ENCODE measurements at regions not wholly inside any gene's neighbourhood (a gene's known extent, or its start where the extent isn't known, plus 50 kb on each side); places are given as distances from the start of the nearest gene placed in this dataset.

GRCh38 chr1:55542901-55543504, 327.8 kb upstream of the USP24 start:
- no peak overlapping the region for H3K4me3 ChIP-seq (replicated peaks; ENCODE audit: low read depth, low read length)
- no peak for DNase-seq (ENCODE audit: extremely low read depth, low read depth)
- TF ChIP-seq CTCF (IDR thresholded peaks at IDR 0.05; ENCODE audit: low read depth, low read length, missing control alignments) = no peak

- H3K4me3 ChIP-seq (replicated peaks; ENCODE audit: low read depth, low read length) = no peak overlapping the region
- no peak for DNase-seq (ENCODE audit: extremely low read depth, low read depth)
- no peak for TF ChIP-seq CTCF (IDR thresholded peaks at IDR 0.05; ENCODE audit: low read depth, low read length, missing control alignments)
Measured at GRCh38 chr1:55541296-55541695, 326.1 kb upstream of the USP24 start.

GRCh38 chr1:55539652-55540512, 324.7 kb upstream of the USP24 start:
- TF ChIP-seq CTCF (IDR thresholded peaks at IDR 0.05; ENCODE audit: low read depth, low read length, missing control alignments) = no peak
- H3K4me3 ChIP-seq (replicated peaks; ENCODE audit: low read depth, low read length) = no peak overlapping the region
- no peak for DNase-seq (ENCODE audit: extremely low read depth, low read depth)

GRCh38 chr1:55538428-55538827, 323.3 kb upstream of the USP24 start:
- DNase-seq (ENCODE audit: extremely low read depth, low read depth) = no peak
- H3K4me3 ChIP-seq (replicated peaks; ENCODE audit: low read depth, low read length) = no peak overlapping the region
- TF ChIP-seq CTCF (IDR thresholded peaks at IDR 0.05; ENCODE audit: low read depth, low read length, missing control alignments) = no peak

- DNase-seq (ENCODE audit: extremely low read depth, low read depth) = no peak
- no peak for TF ChIP-seq CTCF (IDR thresholded peaks at IDR 0.05; ENCODE audit: low read depth, low read length, missing control alignments)
- no peak overlapping the region for H3K4me3 ChIP-seq (replicated peaks; ENCODE audit: low read depth, low read length)
Measured at GRCh38 chr1:55536545-55536865, 321.3 kb upstream of the USP24 start.

- no peak for TF ChIP-seq CTCF (IDR thresholded peaks at IDR 0.05; ENCODE audit: low read depth, low read length, missing control alignments)
- H3K4me3 ChIP-seq (replicated peaks; ENCODE audit: low read depth, low read length) = no peak overlapping the region
- DNase-seq (ENCODE audit: extremely low read depth, low read depth) = no peak
Measured at GRCh38 chr1:55535724-55536544, 320.8 kb upstream of the USP24 start.

Measured in HFF-Myc (cell line).